ENCODE measurements at regions not wholly inside any gene's neighbourhood (a gene's known extent, or its start where the extent isn't known, plus 50 kb on each side); places are given as distances from the start of the nearest gene placed in this dataset.

GRCh38 chr1:157269656-157270375, 131.6 kb upstream of the ETV3 start:
- TF ChIP-seq CTCF (conservative IDR thresholded peaks at IDR 0.05; ENCODE audit: low read length) (no peak), EZH2phosphoT487 (IDR thresholded peaks at IDR 0.05; ENCODE audit: borderline replicate concordance) (no peak)

Measured in Loucy (cell line).